ENCODE measurements at regions not wholly inside any gene's neighbourhood (a gene's known extent, or its start where the extent isn't known, plus 50 kb on each side); places are given as distances from the start of the nearest gene placed in this dataset.
A peak's percentile ranks its signal among the peaks of the same experiment; 100 is the strongest.

GRCh38 chr6:26270486-26270861 lies 94.5 kb upstream of the BTN3A2 start:
- intact Hi-C loops (cut with DNase I; ENCODE audit: low total_unique reads): loop anchor here (5.0 kb wide), 1 partner anchor 68 kb away; a partner anchor contains a TSS
- no peak for DNase-seq
- Histone ChIP-seq H3K4me1 (peaks cover 0 to 16% (median 10%) of the 10 kb centered on the region in 4 donors), H3K9me3 (no peaks in the 10 kb centered on the region), H3K27ac (no peak overlapping the region), H3K27me3 (peaks cover 0 to 8% of the 10 kb centered on the region in 2 donors), H3K4me3 (no peak overlapping the region), H3K36me3 (no peaks in the 10 kb centered on the region)
- no peak for TF ChIP-seq CTCF (IDR thresholded peaks at IDR 0.05)

GRCh38 chr6:26270903-26271667 lies 93.9 kb upstream of the BTN3A2 start:
- intact Hi-C loops (cut with DNase I; ENCODE audit: low total_unique reads): loop anchor here (5.0 kb wide), 1 partner anchor 69 kb away; a partner anchor contains a TSS
- no peak for TF ChIP-seq CTCF (IDR thresholded peaks at IDR 0.05)
- Histone ChIP-seq H3K4me1 (peaks cover 0 to 16% (median 10%) of the 10 kb centered on the region in 4 donors), H3K27ac (peak overlapping the region; percentile 80 to 86), H3K36me3 (no peaks in the 10 kb centered on the region), H3K9me3 (no peaks in the 10 kb centered on the region), H3K27me3 (peaks cover 0 to 8% of the 10 kb centered on the region in 2 donors), H3K4me3 (peak overlapping the region; percentile 50 to 67)
- peak; percentile 76 to 77 for DNase-seq

GRCh38 chr6:26271668-26272024 lies 93.4 kb upstream of the BTN3A2 start:
- H3K27ac ChIP-seq: peak overlapping the region; percentile 80 to 86
- peaks cover 0 to 16% (median 10%) of the 10 kb centered on the region in 4 donors for H3K4me1 ChIP-seq

GRCh38 chr6:26272171-26272637 lies 92.8 kb upstream of the BTN3A2 start:
- H3K36me3 ChIP-seq: no peaks in the 10 kb centered on the region
- intact Hi-C loops (cut with DNase I; ENCODE audit: low total_unique reads): loop anchor here (5.0 kb wide), 1 partner anchor 70 kb away; a partner anchor contains a TSS
- no peak for TF ChIP-seq CTCF (IDR thresholded peaks at IDR 0.05)
- H3K4me3 ChIP-seq: peak overlapping the region; percentile 50 to 67
- H3K27ac ChIP-seq: peak overlapping the region; percentile 80 to 86
- H3K27me3 ChIP-seq: peaks cover 0 to 8% of the 10 kb centered on the region in 2 donors
- H3K4me1 ChIP-seq: peaks cover 0 to 16% (median 10%) of the 10 kb centered on the region in 4 donors
- no peaks in the 10 kb centered on the region for H3K9me3 ChIP-seq
- DNase-seq: peak in 1 of 2 donors; percentile 80

More at GRCh38 chr6:26271668-26272024, 93.4 kb upstream of the BTN3A2 start:
- intact Hi-C loops (cut with DNase I; ENCODE audit: low total_unique reads): loop anchor here (5.0 kb wide), 1 partner anchor 69 kb away; a partner anchor contains a TSS
- no peak for TF ChIP-seq CTCF (IDR thresholded peaks at IDR 0.05)
- Histone ChIP-seq H3K4me3 (peak overlapping the region; percentile 50 to 67), H3K36me3 (no peaks in the 10 kb centered on the region), H3K9me3 (no peaks in the 10 kb centered on the region), H3K27me3 (peaks cover 0 to 8% of the 10 kb centered on the region in 2 donors)
- DNase-seq: no peak

- intact Hi-C loops (cut with DNase I; ENCODE audit: low total_unique reads): loop anchor here (5.0 kb wide), 1 partner anchor 72 kb away; a partner anchor contains a TSS
- Histone ChIP-seq H3K27me3 (peaks cover 0 to 8% of the 10 kb centered on the region in 2 donors), H3K27ac (peak overlapping the region; percentile 80 to 86), H3K9me3 (no peaks in the 10 kb centered on the region), H3K4me3 (peak overlapping the region; percentile 50 to 67), H3K36me3 (no peaks in the 10 kb centered on the region), H3K4me1 (peaks cover 0 to 16% (median 10%) of the 10 kb centered on the region in 4 donors)
- no peak for TF ChIP-seq CTCF (IDR thresholded peaks at IDR 0.05)
- no peak for DNase-seq
Observed at GRCh38 chr6:26273673-26274588, 91.1 kb upstream of the BTN3A2 start.

Data from tibial artery (tissue), 4 donors.